H9 (cell line): ENCODE measurements at regions not wholly inside any gene's neighbourhood (a gene's known extent, or its start where the extent isn't known, plus 50 kb on each side); places are given as distances from the start of the nearest gene placed in this dataset.

Source experiments
- DNase-seq: peaks from one replicate; pipeline ENCODE4 v3.0.0-alpha.2; 2017
- H2AFZ ChIP-seq: one replicate; pipeline ENCODE4 v1.6.1; 2013; ENCODE audit warnings: mild to moderate bottlenecking, low read length, control low read depth, moderate library complexity
- H2AK5ac ChIP-seq: 2 replicates; pipeline ENCODE4 v1.6.1; 2013; ENCODE audit warnings: low read length, control low read depth, mixed read lengths; ENCODE audit not compliant: insufficient read length
- H2BK120ac ChIP-seq: one replicate; pipeline ENCODE4 v1.6.1; 2013; ENCODE audit warnings: low read depth, mild to moderate bottlenecking, low read length, control low read depth, inconsistent platforms; ENCODE audit not compliant: poor library complexity, severe bottlenecking
- H2BK12ac ChIP-seq: 2 replicates; pipeline ENCODE4 v1.6.1; 2013; ENCODE audit warnings: low read length, control low read depth, mixed read lengths, low read depth; ENCODE audit not compliant: insufficient read length
- H2BK15ac ChIP-seq: 2 replicates; pipeline ENCODE4 v1.6.1; 2013; ENCODE audit warnings: low read depth, low read length, control low read depth
- H2BK20ac ChIP-seq: one replicate; pipeline ENCODE4 v1.6.1; 2013; ENCODE audit warnings: low read depth, mild to moderate bottlenecking, low read length, control low read depth, inconsistent platforms; ENCODE audit not compliant: poor library complexity, severe bottlenecking
- H2BK5ac ChIP-seq: 2 replicates; pipeline ENCODE4 v1.6.1; 2013; ENCODE audit warnings: low read length, control low read depth, mixed read lengths; ENCODE audit not compliant: insufficient read length
- H3K14ac ChIP-seq: 2 replicates; pipeline ENCODE4 v1.6.1; 2013; ENCODE audit warnings: low read length, control low read depth; ENCODE audit not compliant: insufficient read depth
- H3K18ac ChIP-seq: 2 replicates; pipeline ENCODE4 v1.6.1; 2013; ENCODE audit warnings: low read depth, mild to moderate bottlenecking, mixed read lengths, low read length, control low read depth; ENCODE audit not compliant: insufficient read length
- H3K23ac ChIP-seq: 2 replicates; pipeline ENCODE4 v1.6.1; 2013; ENCODE audit warnings: low read length, control low read depth, mixed read lengths, low read depth; ENCODE audit not compliant: insufficient read length
- H3K23me2 ChIP-seq: 2 replicates; pipeline ENCODE4 v1.6.1; 2013; ENCODE audit warnings: low read depth, mild to moderate bottlenecking, mixed read lengths, low read length, control low read depth; ENCODE audit not compliant: insufficient read length, poor library complexity, severe bottlenecking
- H3K27ac ChIP-seq: 2 replicates; pipeline ENCODE4 v1.5.1; 2013; ENCODE audit warnings: low read length, control low read depth, mixed read lengths, low read depth; ENCODE audit not compliant: insufficient read length
- H3K27me3 ChIP-seq: 2 replicates; pipeline ENCODE4 v1.6.1; 2013; ENCODE audit warnings: low read length, control low read depth, inconsistent platforms; ENCODE audit not compliant: insufficient read depth
- H3K4ac ChIP-seq: 2 replicates; pipeline ENCODE4 v1.6.1; 2013; ENCODE audit warnings: low read depth, mild to moderate bottlenecking, control low read depth, inconsistent platforms, low read length, moderate library complexity
- H3K4me1 ChIP-seq: 2 replicates; pipeline ENCODE4 v1.6.1; 2013; ENCODE audit warnings: low read length, control low read depth, inconsistent platforms; ENCODE audit not compliant: insufficient read depth
- H3K4me2 ChIP-seq: 2 replicates; pipeline ENCODE4 v1.6.1; 2013; ENCODE audit warnings: low read length, control low read depth, mixed read lengths; ENCODE audit not compliant: insufficient read length, insufficient read depth
- H3K56ac ChIP-seq: 2 replicates; pipeline ENCODE4 v1.6.1; 2013; ENCODE audit warnings: low read depth, mild to moderate bottlenecking, mixed read lengths, low read length, control low read depth; ENCODE audit not compliant: insufficient read length
- H3K79me1 ChIP-seq: 2 replicates; pipeline ENCODE4 v1.6.1; 2013; ENCODE audit warnings: low read depth, mild to moderate bottlenecking, moderate library complexity, low read length, control low read depth, inconsistent platforms; ENCODE audit not compliant: insufficient read depth, poor library complexity, severe bottlenecking
- H3K79me2 ChIP-seq: 2 replicates; pipeline ENCODE4 v1.6.1; 2013; ENCODE audit warnings: low read length, control low read depth, inconsistent platforms; ENCODE audit not compliant: insufficient read depth
- H3K9ac ChIP-seq: 2 replicates; pipeline ENCODE4 v1.6.1; 2013; ENCODE audit warnings: low read length, control low read depth, mixed read lengths; ENCODE audit not compliant: insufficient read length; ENCODE audit errors: extremely low read depth
- H3K9me3 ChIP-seq: one replicate; pipeline ENCODE4 v1.6.1; 2013; ENCODE audit warnings: low read depth, low read length, inconsistent platforms; ENCODE audit not compliant: control insufficient read depth
- H3T11ph ChIP-seq: one replicate; pipeline ENCODE4 v1.6.1; 2013; ENCODE audit warnings: mild to moderate bottlenecking, low read length, control low read depth, inconsistent platforms
- H4K20me1 ChIP-seq: one replicate; pipeline ENCODE4 v1.6.1; 2013; ENCODE audit not compliant: control insufficient read depth, insufficient read length, insufficient read depth
- H4K5ac ChIP-seq: 2 replicates; pipeline ENCODE4 v1.6.1; 2013; ENCODE audit warnings: low read depth, mild to moderate bottlenecking, mixed read lengths, low read length, control low read depth; ENCODE audit not compliant: insufficient read length
- H4K8ac ChIP-seq: replicated peaks from 2 replicates; pipeline ENCODE4 v1.6.1; 2013; ENCODE audit warnings: low read length, control low read depth, mixed read lengths, low read depth; ENCODE audit not compliant: insufficient read length
- H4K91ac ChIP-seq: 2 replicates; pipeline ENCODE4 v1.6.1; 2013; ENCODE audit warnings: low read depth, mild to moderate bottlenecking, moderate library complexity, mixed read lengths, low read length, control low read depth; ENCODE audit not compliant: insufficient read length
- H3K27ac Mint-ChIP-seq, 3 experiments: 2 replicates in 2 of 3; 3 replicates in 1 of 3; pipeline ENCODE4 v1.8.0; 2020 to 2021; ENCODE audit warnings: mixed read lengths in 3 of 3, mild to moderate bottlenecking in 1 of 3, moderate library complexity in 1 of 3
- H3K27me3 Mint-ChIP-seq: 2 replicates; pipeline ENCODE4 v1.8.0; 2021; ENCODE audit warnings: low read depth, mild to moderate bottlenecking, moderate library complexity, mixed read lengths
- H3K36me3 Mint-ChIP-seq, 3 experiments: 2 replicates in 2 of 3; 3 replicates in 1 of 3; pipeline ENCODE4 v1.8.0; 2020 to 2021; ENCODE audit warnings: low read depth in 3 of 3, mixed read lengths in 3 of 3; ENCODE audit not compliant: insufficient read depth in 1 of 3
- H3K4me1 Mint-ChIP-seq, 2 experiments: 2 replicates each; pipeline ENCODE4 v1.8.0; 2020; ENCODE audit warnings: mixed read lengths in 2 of 2
- H3K4me3 Mint-ChIP-seq, 2 experiments: 2 replicates in 1 of 2; 3 replicates in 1 of 2; pipeline ENCODE4 v1.8.0; 2020 to 2021; ENCODE audit warnings: mild to moderate bottlenecking in 2 of 2, mixed read lengths in 2 of 2, moderate library complexity in 1 of 2
- H3K9me3 Mint-ChIP-seq, 2 experiments: 2 replicates in 1 of 2; 3 replicates in 1 of 2; pipeline ENCODE4 v1.8.0; 2020; ENCODE audit warnings: mild to moderate bottlenecking in 2 of 2, mixed read lengths in 2 of 2, moderate library complexity in 1 of 2
- WGBS: extraction: QIAGEN DNeasy Blood & Tissue Kit; methylation state at CpG from one replicate; pipeline ENCODE4 v1.1.7; 2013; ENCODE audit warnings: missing lambda C conversion rate, low lambda C conversion rate, mixed read lengths; ENCODE audit not compliant: insufficient read length; ENCODE audit errors: extremely low coverage; 5-methylcytosine and 5-hydroxymethylcytosine counted together
- TF ChIP-seq, protein P1 (sequence below): fragments of 200-600 bp; sonication (generic); conservative IDR thresholded peaks from 3 replicates; pipeline ENCODE4 v1.8.0; 2021; ENCODE audit warnings: antibody characterized with exemption, mild to moderate bottlenecking

DNA sequence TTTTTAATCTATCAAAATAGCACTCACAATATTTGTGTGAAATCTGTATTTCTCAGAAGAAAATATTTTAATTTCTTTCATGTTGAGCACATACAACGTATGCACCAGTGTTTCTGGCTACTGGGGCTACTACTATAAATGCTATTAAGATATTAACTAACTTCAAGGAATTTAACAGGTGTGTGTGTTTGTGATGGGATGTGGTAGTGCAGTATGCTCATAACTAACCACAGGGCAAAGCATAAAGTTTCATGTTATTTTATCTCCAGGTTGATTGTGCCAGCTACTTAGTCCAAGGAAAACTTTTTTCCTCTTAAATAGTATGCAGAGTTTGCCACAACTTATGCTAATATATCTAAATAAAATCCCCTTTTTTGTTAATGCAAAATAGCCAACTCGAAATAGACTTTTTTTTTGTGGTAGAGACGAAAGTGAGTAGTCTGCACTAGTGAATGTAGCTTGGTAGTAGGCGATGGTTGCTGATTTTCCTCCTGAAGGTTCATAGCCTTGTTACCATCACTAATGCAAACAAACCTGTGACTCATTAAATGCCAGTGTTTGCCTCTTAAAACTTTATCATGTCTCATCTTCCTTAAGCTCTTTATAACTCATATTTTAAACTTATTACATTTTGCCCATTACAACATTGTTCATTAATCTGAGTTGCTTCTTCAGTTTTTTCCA is 565.5 kb upstream of the ANO3 start:
- no peak overlapping the region for H4K5ac ChIP-seq
- Mint-ChIP-seq H3K36me3 (peaks cover 0 to 6% (median 1%) of the 10 kb centered on the region in 3 experiments; a peak in 3 of 7 replicates), H3K27ac (no peak overlapping the region), H3K4me3 (no peak overlapping the region), H3K9me3 (peaks cover 14 to 15% of the 10 kb centered on the region in 2 experiments; a peak in 3 of 5 replicates), H3K27me3 (no peaks in the 10 kb centered on the region; the same call in 1 of the 2 replicates), H3K4me1 (peaks cover 10 to 11% of the 10 kb centered on the region in 2 experiments)
- H3K27ac ChIP-seq, result no peak overlapping the region
- no CpG with 5 or more reads among the region's 4 CpGs for WGBS
- H3K4me2 ChIP-seq, result no peak overlapping the region
- H2BK120ac ChIP-seq, result no peak overlapping the region
- no peak overlapping the region for H4K91ac ChIP-seq
- H3K79me1 ChIP-seq, result no peaks in the 10 kb centered on the region
- H3T11ph ChIP-seq, result no peak overlapping the region
- H3K79me2 ChIP-seq, result no peaks in the 10 kb centered on the region
- no peaks in the 10 kb centered on the region; the same call in 1 of the 2 replicates for H3K4me1 ChIP-seq
- H3K23ac ChIP-seq, result no peak overlapping the region
- H4K20me1 ChIP-seq, result no peaks in the 10 kb centered on the region
- H3K9ac ChIP-seq, result no peak overlapping the region
- no peak overlapping the region for H2AK5ac ChIP-seq
- H2BK15ac ChIP-seq, result no peak overlapping the region
- no peak overlapping the region for H2BK5ac ChIP-seq
- DNase-seq, result no peak
- no peak overlapping the region for H2AFZ ChIP-seq
- H3K9me3 ChIP-seq, result no peaks in the 10 kb centered on the region
- H4K8ac ChIP-seq, result no peak overlapping the region
- no peak overlapping the region for H2BK12ac ChIP-seq
- no peaks in the 10 kb centered on the region for H3K27me3 ChIP-seq
- H3K23me2 ChIP-seq, result no peaks in the 10 kb centered on the region
- H3K18ac ChIP-seq, result no peak overlapping the region
- H3K14ac ChIP-seq, result no peak overlapping the region
- no peak overlapping the region for H3K4ac ChIP-seq
- no peak overlapping the region for H2BK20ac ChIP-seq
- no peak overlapping the region for H3K56ac ChIP-seq
- TF ChIP-seq, protein P1, sequence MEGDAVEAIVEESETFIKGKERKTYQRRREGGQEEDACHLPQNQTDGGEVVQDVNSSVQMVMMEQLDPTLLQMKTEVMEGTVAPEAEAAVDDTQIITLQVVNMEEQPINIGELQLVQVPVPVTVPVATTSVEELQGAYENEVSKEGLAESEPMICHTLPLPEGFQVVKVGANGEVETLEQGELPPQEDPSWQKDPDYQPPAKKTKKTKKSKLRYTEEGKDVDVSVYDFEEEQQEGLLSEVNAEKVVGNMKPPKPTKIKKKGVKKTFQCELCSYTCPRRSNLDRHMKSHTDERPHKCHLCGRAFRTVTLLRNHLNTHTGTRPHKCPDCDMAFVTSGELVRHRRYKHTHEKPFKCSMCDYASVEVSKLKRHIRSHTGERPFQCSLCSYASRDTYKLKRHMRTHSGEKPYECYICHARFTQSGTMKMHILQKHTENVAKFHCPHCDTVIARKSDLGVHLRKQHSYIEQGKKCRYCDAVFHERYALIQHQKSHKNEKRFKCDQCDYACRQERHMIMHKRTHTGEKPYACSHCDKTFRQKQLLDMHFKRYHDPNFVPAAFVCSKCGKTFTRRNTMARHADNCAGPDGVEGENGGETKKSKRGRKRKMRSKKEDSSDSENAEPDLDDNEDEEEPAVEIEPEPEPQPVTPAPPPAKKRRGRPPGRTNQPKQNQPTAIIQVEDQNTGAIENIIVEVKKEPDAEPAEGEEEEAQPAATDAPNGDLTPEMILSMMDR, result no peak
